ENCODE measurements at regions not wholly inside any gene's neighbourhood (a gene's known extent, or its start where the extent isn't known, plus 50 kb on each side); places are given as distances from the start of the nearest gene placed in this dataset.

GRCh38 chr4:151865312-151865711 lies 104.5 kb upstream of the GATB start:
- H3K4me3 ChIP-seq (ENCODE audit: low read depth, low read length) = no peak overlapping the region
- no peak for DNase-seq (ENCODE audit: low read depth)
- POLR2A ChIA-PET = no interaction called here
- peaks cover 5% of the 10 kb centered on the region; the same call in 1 of the 2 replicates for H3K27me3 ChIP-seq (ENCODE audit: control insufficient read depth, insufficient read depth, low read length)
- H3K36me3 ChIP-seq (ENCODE audit: control insufficient read depth, insufficient read depth, low read length) = no peaks in the 10 kb centered on the region
- CTCF ChIA-PET = interaction anchor here (1.1 kb wide), 1 partner anchor 10 kb away, joined by 3 read pairs; no protein-coding TSS in a partner anchor
- TF ChIP-seq, protein P1, sequence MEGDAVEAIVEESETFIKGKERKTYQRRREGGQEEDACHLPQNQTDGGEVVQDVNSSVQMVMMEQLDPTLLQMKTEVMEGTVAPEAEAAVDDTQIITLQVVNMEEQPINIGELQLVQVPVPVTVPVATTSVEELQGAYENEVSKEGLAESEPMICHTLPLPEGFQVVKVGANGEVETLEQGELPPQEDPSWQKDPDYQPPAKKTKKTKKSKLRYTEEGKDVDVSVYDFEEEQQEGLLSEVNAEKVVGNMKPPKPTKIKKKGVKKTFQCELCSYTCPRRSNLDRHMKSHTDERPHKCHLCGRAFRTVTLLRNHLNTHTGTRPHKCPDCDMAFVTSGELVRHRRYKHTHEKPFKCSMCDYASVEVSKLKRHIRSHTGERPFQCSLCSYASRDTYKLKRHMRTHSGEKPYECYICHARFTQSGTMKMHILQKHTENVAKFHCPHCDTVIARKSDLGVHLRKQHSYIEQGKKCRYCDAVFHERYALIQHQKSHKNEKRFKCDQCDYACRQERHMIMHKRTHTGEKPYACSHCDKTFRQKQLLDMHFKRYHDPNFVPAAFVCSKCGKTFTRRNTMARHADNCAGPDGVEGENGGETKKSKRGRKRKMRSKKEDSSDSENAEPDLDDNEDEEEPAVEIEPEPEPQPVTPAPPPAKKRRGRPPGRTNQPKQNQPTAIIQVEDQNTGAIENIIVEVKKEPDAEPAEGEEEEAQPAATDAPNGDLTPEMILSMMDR (IDR thresholded peaks at IDR 0.05; ENCODE audit: insufficient read depth, low read depth, low read length) = no peak

DNA sequence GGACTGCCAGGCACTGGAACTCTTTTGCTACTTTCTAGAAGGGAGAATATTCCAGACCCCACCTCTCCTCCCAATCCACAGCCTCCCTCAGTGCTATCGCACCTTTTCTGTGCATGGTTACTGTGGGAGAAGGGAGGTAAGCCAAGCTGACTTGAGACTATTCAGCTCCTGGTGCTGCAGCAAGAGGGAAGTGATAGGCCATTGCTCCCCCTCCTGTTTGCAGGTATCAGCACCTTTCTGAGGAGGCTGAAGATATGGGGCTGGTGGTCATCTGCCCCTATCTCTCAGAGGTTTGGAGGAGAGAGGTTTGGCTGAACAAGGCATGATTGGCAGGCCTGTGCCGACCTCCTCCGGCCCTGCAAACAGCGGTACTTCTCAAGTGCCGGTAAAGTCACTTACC lies 103.3 kb upstream of the GATB start:
- no peak overlapping the region for H3K4me3 ChIP-seq (ENCODE audit: low read depth, low read length)
- DNase-seq (ENCODE audit: low read depth) = no peak
- ChIA-PET CTCF (no interaction called here), POLR2A (no interaction called here)
- TF ChIP-seq, protein P1 (IDR thresholded peaks at IDR 0.05; ENCODE audit: insufficient read depth, low read depth, low read length) = no peak
- H3K36me3 ChIP-seq (ENCODE audit: control insufficient read depth, insufficient read depth, low read length) = no peaks in the 10 kb centered on the region
- H3K27me3 ChIP-seq (ENCODE audit: control insufficient read depth, insufficient read depth, low read length) = peaks cover 5% of the 10 kb centered on the region; the same call in 1 of the 2 replicates

- peaks cover 5% of the 10 kb centered on the region; the same call in 1 of the 2 replicates for H3K27me3 ChIP-seq (ENCODE audit: control insufficient read depth, insufficient read depth, low read length)
- ChIA-PET POLR2A (no interaction called here), CTCF (interaction anchor here (0.6 kb wide), 1 partner anchor 512 kb away, joined by 3 read pairs; no protein-coding TSS in a partner anchor)
- TF ChIP-seq, protein P1 (IDR thresholded peaks at IDR 0.05; ENCODE audit: insufficient read depth, low read depth, low read length) = no peak
- no peak overlapping the region for H3K4me3 ChIP-seq (ENCODE audit: low read depth, low read length)
- DNase-seq (ENCODE audit: low read depth) = no peak
- no peaks in the 10 kb centered on the region for H3K36me3 ChIP-seq (ENCODE audit: control insufficient read depth, insufficient read depth, low read length)
These were observed 102.0 kb upstream of the GATB start for GRCh38 chr4:151862766-151863165.

DNA sequence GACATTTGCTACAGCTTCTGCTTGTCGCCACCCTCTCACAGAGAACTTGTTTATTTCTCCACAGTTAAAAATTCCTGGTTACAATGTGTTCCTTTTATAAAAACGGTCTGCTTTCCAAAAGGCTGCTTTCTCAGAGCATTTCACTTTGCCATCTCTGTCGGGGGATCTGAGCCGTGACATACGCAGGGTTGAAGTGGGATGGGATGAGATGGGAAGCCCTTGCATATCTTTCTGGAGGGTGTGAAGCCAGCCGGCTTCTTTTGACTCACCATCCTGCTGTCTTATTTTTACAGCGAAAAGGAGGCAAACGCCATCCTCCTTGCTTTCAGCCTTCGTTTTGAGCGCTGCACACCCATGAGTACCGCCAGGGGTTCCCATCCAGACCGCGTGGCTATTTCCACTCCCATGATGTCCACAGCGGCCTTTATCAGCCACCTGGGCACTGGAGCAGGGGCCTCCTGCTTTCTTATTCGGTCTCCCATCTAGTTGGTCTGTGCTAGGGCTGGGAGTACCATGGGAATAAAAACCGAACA lies 99.8 kb upstream of the GATB start:
- POLR2A ChIA-PET = no interaction called here
- CTCF ChIA-PET = interaction anchor here (0.8 kb wide), 1 partner anchor 16 kb away, joined by 4 read pairs; no protein-coding TSS in a partner anchor
- DNase-seq (ENCODE audit: low read depth) = no peak
- no peak overlapping the region for H3K4me3 ChIP-seq (ENCODE audit: low read depth, low read length)
- H3K36me3 ChIP-seq (ENCODE audit: control insufficient read depth, insufficient read depth, low read length) = no peaks in the 10 kb centered on the region
- TF ChIP-seq, protein P1 (IDR thresholded peaks at IDR 0.05; ENCODE audit: insufficient read depth, low read depth, low read length) = no peak
- peaks cover 4% of the 10 kb centered on the region for H3K27me3 ChIP-seq (ENCODE audit: control insufficient read depth, insufficient read depth, low read length)

DNA sequence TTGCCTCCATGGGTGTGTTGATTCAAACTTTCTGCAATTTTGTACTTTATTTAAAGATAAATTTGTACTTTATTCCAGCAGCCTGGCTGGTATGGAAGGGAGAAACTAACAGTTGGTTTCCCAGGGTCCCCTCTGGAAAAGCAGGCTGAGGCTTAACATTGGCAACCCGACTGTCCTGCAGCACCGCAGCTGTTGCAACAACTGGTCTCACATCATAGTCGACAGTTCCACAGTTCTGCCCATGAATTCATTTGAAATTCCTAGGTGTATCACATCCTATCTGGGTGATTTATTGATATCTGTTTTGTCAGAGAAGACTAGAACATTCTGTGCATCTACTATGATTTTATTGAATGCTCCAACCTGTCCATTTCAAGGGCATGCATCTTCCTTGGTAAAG lies 98.8 kb upstream of the GATB start:
- no peak for DNase-seq (ENCODE audit: low read depth)
- Histone ChIP-seq H3K36me3 (ENCODE audit: control insufficient read depth, insufficient read depth, low read length) (no peaks in the 10 kb centered on the region), H3K4me3 (ENCODE audit: low read depth, low read length) (no peak overlapping the region), H3K27me3 (ENCODE audit: control insufficient read depth, insufficient read depth, low read length) (peaks cover 4% of the 10 kb centered on the region)
- ChIA-PET CTCF (interaction anchor here (0.8 kb wide), 1 partner anchor 17 kb away, joined by 4 read pairs; no protein-coding TSS in a partner anchor), POLR2A (no interaction called here)
- TF ChIP-seq, protein P1 (IDR thresholded peaks at IDR 0.05; ENCODE audit: insufficient read depth, low read depth, low read length) = no peak

All from BJ (cell line).